Heart right ventricle (tissue), 16 donors: ENCODE measurements at regions not wholly inside any gene's neighbourhood (a gene's known extent, or its start where the extent isn't known, plus 50 kb on each side); places are given as distances from the start of the nearest gene placed in this dataset.

Experiments used
- ATAC-seq, 8 donors: fragments of 200-7000 bp; cut with Tn5 transposase; one replicate each; pipeline ENCODE4 v1.9.1; 2020; ENCODE audit warnings: mild to moderate bottlenecking in 8 of 8, moderate library complexity in 8 of 8, moderate number of reproducible peaks in 1 of 8
- DNase-seq, 2 donors: peaks; one replicate each; pipeline ENCODE4 v3.0.0-alpha.2; 2020
- H3K27ac ChIP-seq, 10 donors: fragments of 200-600 bp; sonication (generic) in 2 of 10; one replicate each; pipeline versions ENCODE4 v1.5.0 to v1.8.0; 2020 to 2022; ENCODE audit warnings: mild to moderate bottlenecking in 3 of 10
- H3K27me3 ChIP-seq, 7 donors: fragments of 200-600 bp; one replicate each; pipeline ENCODE4 v1.8.0; 2021 to 2022; ENCODE audit warnings: mild to moderate bottlenecking in 2 of 7
- H3K36me3 ChIP-seq, 9 donors: fragments of 200-600 bp; sonication (generic) in 1 of 9; one replicate each; pipeline versions ENCODE4 v1.5.0 to v1.8.0; 2020 to 2022; ENCODE audit warnings: mild to moderate bottlenecking in 2 of 9
- H3K4me1 ChIP-seq, 9 donors: fragments of 200-600 bp; sonication (generic) in 1 of 9; one replicate each; pipeline versions ENCODE4 v1.5.0 to v1.8.0; 2020 to 2022; ENCODE audit warnings: mild to moderate bottlenecking in 4 of 9
- H3K4me3 ChIP-seq, 10 donors: fragments of 200-600 bp; sonication (generic) in 2 of 10; one replicate each; pipeline versions ENCODE4 v1.5.0 to v1.8.0; 2020 to 2022; ENCODE audit warnings: mild to moderate bottlenecking in 7 of 10, moderate library complexity in 2 of 10
- H3K9me3 ChIP-seq, 11 donors: fragments of 200-600 bp in 10 of 11; sonication (generic) in 2 of 11; one replicate each; pipeline versions ENCODE4 v1.5.0 to v1.8.0; 2013 to 2022; ENCODE audit warnings: mild to moderate bottlenecking in 2 of 11, control low read depth in 1 of 11, moderate library complexity in 1 of 11
- CTCF ChIP-seq, 9 donors: fragments of 200-600 bp; sonication (generic) in 2 of 9; IDR thresholded peaks; one replicate each; pipeline versions ENCODE4 v1.5.0 to v1.8.0; 2021 to 2022; ENCODE audit warnings: antibody characterized with exemption in 9 of 9, mild to moderate bottlenecking in 5 of 9, moderate library complexity in 1 of 9
- WGBS, 2 donors: extraction: QIAGEN DNeasy Blood & Tissue Kit; methylation state at CpG; one replicate each; pipeline ENCODE4 v1.1.7; 2013; ENCODE audit warnings: inconsistent platforms in 1 of 2; 5-methylcytosine and 5-hydroxymethylcytosine counted together
- intact Hi-C, 10 donors: fragments of 100-400 bp; cut with DNase I; formaldehyde crosslinking; loops; one replicate each; pipeline versions ENCODE4 v1.11.1 to v1.14.2; 2022
- donor health status: Arrhythmogenic right ventricular cardiomyopathy.
- donor health status: ischemic (EF 13 %, LVEDD 7.1; RV severe dilation, severe dysfunction).
- donor health status: healthy with polysubstance abuse.
- donor health status: DM: no; HTN: yes; CAD: no.
- donor health status: DM: no; HTN: no; CAD: no.
- donor health status: ischemic (EF 25% LVEDD 6.9; RV normal size, moderate dysfunction).
- donor health status: ischemic (EF 25% LVEDD 5.7; RV mildly dilated, moderate dysfunction).
- donor health status: healthy.
- donor health status: DM: yes; HTN: yes; CAD: no.
- donor health status: Ischemic cardiomyopathy.
- donor health status: ischemic (EF 35%, LVEDD 5.7; RV mildly dilated, moderate dysfunction).
- donor health status: nonischemic (EF 11% LVEDD 7.7; RV severe dilation, severe dysfunction).
- donor health status: DM: yes; HTN: yes; CAD: no.
- donor health status: PGD.
- donor health status: ischemic (EF 29% LVEDD 5.4; RV normal size, mild dysfunction).
- donor health status: nonischemic (EF 23%, LVEDD 6.1; RV moderate dilation, normal function).

- intact Hi-C loops: no loop called here
- DNase-seq: no peak
- no peak for TF ChIP-seq CTCF (IDR thresholded peaks at IDR 0.05)
- Histone ChIP-seq H3K27me3 (peaks cover 0 to 7% (median 0%) of the 10 kb centered on the region in 7 donors), H3K4me1 (no peaks in the 10 kb centered on the region), H3K4me3 (no peak overlapping the region), H3K27ac (no peak overlapping the region), H3K9me3 (no peaks in the 10 kb centered on the region), H3K36me3 (no peaks in the 10 kb centered on the region)
- WGBS, 2 donors: 24 to 29% methylated on average over 16 of the region's 16 CpGs
- no peak for ATAC-seq
Measured at GRCh38 chr14:29390081-29390832, 537.4 kb downstream of the PRKD1 start.

GRCh38 chr14:29391231-29391630 lies 536.4 kb downstream of the PRKD1 start:
- no peaks in the 10 kb centered on the region for H3K9me3 ChIP-seq
- no peak for ATAC-seq
- intact Hi-C loops: no loop called here
- no peak for TF ChIP-seq CTCF (IDR thresholded peaks at IDR 0.05)
- H3K4me3 ChIP-seq: no peak overlapping the region
- H3K4me1 ChIP-seq: no peaks in the 10 kb centered on the region
- H3K36me3 ChIP-seq: no peaks in the 10 kb centered on the region
- no peak for DNase-seq
- no peak overlapping the region for H3K27ac ChIP-seq
- 71 to 75% methylated on average over 4 of the region's 4 CpGs for WGBS, 2 donors
- peaks cover 0 to 7% (median 0%) of the 10 kb centered on the region in 7 donors for H3K27me3 ChIP-seq

- H3K27me3 ChIP-seq: peaks cover 0 to 7% (median 0%) of the 10 kb centered on the region in 7 donors
- no peaks in the 10 kb centered on the region for H3K9me3 ChIP-seq
- no peaks in the 10 kb centered on the region for H3K4me1 ChIP-seq
- no peak overlapping the region for H3K4me3 ChIP-seq
- H3K27ac ChIP-seq: no peak overlapping the region
- intact Hi-C loops: no loop called here
- H3K36me3 ChIP-seq: no peaks in the 10 kb centered on the region
- no peak for ATAC-seq
- no peak for TF ChIP-seq CTCF (IDR thresholded peaks at IDR 0.05)
- no peak for DNase-seq
- 41 to 56% methylated on average over 2 of the region's 2 CpGs for WGBS, 2 donors
Measured at GRCh38 chr14:29391801-29392200, 535.8 kb downstream of the PRKD1 start.

- Histone ChIP-seq H3K9me3 (no peaks in the 10 kb centered on the region), H3K4me3 (no peak overlapping the region), H3K4me1 (no peaks in the 10 kb centered on the region), H3K36me3 (no peaks in the 10 kb centered on the region), H3K27me3 (peaks cover 0 to 7% (median 0%) of the 10 kb centered on the region in 7 donors), H3K27ac (no peak overlapping the region)
- DNase-seq: no peak
- no peak for ATAC-seq
- WGBS, 2 donors: 81 to 92% methylated on average over 3 of the region's 3 CpGs
- TF ChIP-seq CTCF (IDR thresholded peaks at IDR 0.05): no peak
- intact Hi-C loops: no loop called here
Measured at GRCh38 chr14:29392287-29392686, 535.4 kb downstream of the PRKD1 start.
